ENCODE measurements at regions not wholly inside any gene's neighbourhood (a gene's known extent, or its start where the extent isn't known, plus 50 kb on each side); places are given as distances from the start of the nearest gene placed in this dataset.

DNA sequence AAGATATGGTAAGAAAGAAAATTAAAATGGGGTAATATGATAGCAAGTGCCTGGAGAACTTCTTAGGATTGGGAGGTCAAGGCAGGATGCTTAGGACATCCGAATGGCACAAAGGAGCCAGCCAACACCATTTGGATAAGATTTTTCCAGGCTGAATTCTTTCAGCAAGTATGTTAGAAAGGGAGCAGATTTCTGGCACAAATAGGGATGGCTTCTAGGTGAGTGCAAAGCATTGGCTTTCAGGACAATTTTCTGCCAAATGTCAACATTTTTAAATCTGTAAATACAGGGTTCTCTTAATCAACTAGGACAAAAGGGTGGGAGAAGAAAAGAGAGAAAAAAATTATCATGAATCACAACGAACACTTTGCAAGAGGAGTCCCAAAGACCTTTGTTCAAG, 409.1 kb downstream of the GPAM start:
- no peak for TF ChIP-seq EZH2 (IDR thresholded peaks at IDR 0.05; ENCODE audit: low read depth)
- TF ChIP-seq CTCF (conservative IDR thresholded peaks at IDR 0.05), result no peak
